CD4-positive, alpha-beta T cell treated with Interferon alpha-2 for 1 hour (primary cell): ENCODE measurements at regions not wholly inside any gene's neighbourhood (a gene's known extent, or its start where the extent isn't known, plus 50 kb on each side); places are given as distances from the start of the nearest gene placed in this dataset.
"Not testable (repeated sequence)": the region's sequence is repeated elsewhere in the genome, so short reads cannot be mapped to it uniquely, and the experiment has no call there.

Experiments used
- DNase-seq, 2 donors: peaks; one replicate each; pipeline ENCODE4 v3.0.0-alpha.2; 2020 to 2022

DNA sequence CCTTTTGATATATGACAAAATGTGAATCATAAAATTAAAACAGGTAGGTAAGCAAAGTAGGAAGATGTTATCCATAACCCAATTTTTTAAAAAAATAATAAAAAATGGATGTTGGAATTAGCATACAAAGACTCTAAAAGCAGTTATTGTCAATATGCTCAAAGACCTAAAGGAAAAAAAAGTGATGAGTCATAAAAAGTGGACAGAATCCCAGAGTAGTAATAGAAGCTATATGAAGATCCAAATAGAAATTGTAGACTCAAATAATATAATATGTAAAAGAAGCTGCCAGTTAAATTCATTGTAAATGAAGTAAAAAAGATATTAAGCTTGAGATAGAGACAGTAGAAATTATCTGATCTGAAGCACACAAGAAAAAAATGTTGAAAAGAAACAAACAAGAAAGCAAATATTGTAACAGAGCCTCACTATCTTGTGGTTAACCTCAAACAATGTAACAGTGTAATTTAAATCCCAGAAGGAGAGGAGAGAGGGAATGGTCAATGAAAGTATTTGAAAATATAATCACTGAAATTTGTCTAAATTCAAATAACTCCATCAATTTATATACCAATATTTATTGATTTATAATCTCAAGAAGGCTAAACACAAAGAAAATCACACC is 773.4 kb upstream of the RAG2 start:
- no peak for DNase-seq

DNA sequence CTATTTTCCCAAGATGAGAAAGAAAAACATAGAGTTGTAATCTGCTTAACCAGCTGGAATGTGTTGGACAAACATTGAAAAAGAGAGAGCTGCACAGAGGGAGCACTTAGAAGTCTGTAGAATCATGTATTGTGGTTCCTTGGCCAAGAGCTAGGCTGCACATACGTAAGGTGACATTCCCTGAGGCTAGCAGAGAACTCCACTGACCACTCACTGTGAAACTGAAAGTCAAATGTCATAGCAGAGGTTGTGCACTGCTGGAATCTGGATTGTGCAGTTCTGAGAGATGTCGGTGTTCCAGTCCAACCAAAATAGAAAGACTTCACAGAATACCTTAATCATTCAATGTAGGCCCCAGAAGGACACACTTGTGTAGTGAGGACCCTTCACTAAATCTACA is 772.8 kb upstream of the RAG2 start:
- DNase-seq: no peak

DNA sequence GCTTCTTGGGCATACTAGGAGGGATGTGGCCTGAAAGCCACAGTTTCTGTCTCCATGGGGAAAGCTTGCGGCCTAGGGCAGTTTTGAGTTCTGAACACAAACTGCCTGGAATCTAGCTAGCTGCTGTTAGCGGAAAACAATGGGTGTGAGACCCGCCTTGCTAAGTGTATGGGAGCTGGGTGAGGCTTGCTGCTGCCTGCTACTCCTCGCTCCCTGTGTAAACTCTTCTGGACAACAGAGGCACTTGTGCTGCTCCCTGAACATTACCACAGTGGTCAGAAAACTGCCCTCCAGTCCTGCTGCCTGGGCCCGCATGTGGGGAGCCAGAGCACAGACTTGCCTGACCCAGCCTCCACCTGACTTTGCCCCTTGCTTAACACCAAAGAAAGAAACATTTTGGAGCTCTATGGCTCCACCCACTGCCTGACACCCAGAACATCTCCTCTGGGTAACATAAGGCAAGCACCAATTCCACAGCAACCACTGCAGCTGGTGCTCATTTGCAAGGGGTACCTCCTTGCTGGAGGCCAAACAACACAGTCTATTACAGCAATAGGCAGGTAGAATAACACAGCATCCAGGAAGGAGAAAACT is 766.3 kb upstream of the RAG2 start:
- no peak for DNase-seq

- DNase-seq: no peak
Observed at GRCh38 chr11:37353192-37353591, 755.2 kb upstream of the RAG2 start.

DNA sequence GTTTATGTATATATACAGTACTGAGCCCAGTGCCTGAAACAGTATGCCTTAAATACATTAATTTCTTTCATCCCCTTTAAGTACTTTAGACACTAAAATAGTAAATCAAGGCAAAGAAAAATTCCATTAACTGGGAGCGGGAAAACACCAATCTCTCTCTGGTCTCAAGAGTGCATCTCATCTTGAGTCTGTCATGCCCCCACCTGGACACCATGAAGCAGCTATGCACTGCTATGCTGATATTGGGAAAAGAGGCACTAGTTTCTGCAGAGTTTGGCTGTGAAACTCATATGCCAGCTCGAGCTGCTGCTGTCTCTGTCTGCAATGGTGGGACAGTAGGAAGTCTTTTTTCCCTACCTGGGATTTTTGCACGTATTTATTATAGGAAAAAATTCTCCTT is 754.4 kb upstream of the RAG2 start:
- no peak for DNase-seq

GRCh38 chr11:37343290-37343689 is 745.3 kb upstream of the RAG2 start:
- no peak for DNase-seq

DNA sequence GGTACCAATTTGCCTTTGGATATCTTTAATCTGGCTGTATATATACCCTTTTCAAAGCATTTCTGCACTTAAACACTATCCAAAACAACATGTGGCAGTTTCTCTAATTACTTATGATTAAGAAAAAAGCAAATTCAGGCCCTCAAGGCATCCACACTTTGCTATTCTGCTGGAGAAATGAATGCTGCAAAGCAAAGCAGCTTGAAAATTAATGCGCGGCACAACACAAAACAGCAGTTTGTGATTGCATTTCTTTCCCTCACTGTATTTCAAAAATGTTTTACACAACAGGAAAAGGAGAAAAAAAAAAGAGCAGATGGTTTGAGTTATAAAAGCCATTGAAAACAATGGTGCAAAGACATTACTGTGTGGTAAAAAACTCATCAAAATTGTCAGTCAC is 738.4 kb upstream of the RAG2 start:
- DNase-seq: no peak

GRCh38 chr11:37333345-37333744 is 735.3 kb upstream of the RAG2 start:
- DNase-seq: no peak

- DNase-seq: no peak
Observed at GRCh38 chr11:37323843-37324242, 725.8 kb upstream of the RAG2 start.

DNA sequence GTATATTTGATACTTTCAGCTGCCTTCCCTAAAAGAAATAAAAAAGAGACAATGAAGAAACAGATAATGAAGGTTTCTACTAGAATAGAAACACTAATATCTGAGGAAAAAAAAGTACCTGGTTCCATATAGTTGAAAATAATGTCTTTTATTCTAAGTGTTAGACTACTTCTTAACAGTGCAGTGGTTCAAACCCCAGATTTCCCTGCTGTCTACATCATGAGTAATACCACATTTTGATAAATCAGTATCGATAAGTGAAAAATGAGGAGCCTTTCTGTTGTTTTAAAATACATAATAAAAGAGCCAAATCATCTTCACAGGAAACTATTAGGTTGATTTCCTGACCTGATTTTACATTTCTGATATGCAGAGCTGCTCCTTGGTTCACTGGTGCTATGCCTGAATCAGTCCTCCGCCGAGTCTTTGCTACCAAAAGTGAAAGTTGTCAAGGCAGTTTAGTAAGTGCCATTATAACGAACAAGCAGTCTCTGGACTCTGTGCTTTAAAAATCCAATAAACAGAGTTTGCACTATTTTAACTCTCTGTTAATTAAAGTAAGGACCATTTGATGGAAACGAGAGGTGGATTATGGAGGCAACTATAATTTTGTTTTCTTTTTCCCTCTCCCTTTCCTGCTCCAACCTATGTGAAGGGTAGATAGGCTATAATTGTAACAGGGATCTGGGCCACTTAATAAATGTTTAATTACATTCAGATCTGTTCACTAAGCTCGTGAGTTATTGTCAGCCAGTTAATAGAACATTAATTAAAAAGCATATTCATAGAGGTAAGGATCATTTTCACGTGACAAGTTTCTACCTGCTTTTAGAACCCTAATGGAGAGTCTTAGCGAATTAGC is 724.5 kb upstream of the RAG2 start:
- DNase-seq: no peak

GRCh38 chr11:37320921-37321320 is 722.9 kb upstream of the RAG2 start:
- DNase-seq: no peak

DNA sequence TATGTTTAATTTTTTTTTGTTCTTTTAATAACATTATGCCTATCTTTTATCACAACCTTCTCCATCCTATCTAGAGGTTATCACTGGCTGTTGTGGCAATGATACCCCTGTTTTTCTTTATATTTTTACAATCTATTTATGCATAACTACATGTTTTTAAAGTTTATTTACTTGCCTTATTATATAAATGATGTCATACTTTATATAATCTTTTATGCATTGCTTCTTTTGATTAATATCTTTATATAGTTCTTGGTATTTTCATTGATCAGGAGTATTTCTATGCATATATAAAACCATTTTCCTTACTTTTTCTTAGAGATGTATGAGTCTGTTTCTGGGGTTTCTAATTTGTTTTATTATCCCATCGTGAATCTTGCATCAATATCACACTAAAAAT is 719.8 kb upstream of the RAG2 start:
- DNase-seq: no peak

DNA sequence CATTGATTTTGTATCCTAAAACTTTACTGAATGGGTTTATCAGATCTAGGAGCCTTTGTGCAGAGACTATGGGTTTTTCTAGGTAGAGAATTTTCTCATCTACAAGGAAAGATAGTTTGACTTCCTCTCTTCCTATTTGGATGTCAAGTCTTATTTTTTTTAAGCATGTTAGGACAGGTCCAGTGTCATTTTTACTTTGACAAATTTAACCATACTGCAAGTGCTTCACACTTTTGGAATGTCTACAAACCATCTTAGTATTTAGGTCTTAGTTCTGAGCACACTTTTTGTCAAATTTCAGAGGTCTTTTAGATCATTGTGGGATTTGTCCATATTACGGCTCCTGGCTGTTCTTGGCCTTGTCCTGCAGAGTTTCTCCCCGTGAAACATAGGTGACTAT is 715.2 kb upstream of the RAG2 start:
- no peak for DNase-seq

DNA sequence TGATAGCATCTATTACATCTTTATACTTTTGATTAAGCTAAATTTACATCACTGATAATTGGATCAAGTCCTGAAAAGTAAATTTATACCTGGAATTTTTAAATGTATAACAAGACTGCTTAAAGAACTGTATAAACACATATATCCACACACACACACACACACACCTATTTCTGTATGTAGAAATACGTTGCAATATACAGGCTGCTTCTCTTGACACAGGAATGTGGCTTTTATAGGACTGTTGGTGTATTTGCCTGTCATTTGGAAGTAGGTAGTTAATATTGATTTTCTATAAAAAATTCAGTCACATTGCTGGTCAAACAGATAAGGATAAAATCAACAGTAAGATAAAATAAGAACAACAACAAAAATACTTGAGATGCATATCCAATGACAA is 708.5 kb upstream of the RAG2 start:
- DNase-seq: no peak

- not testable (repeated sequence) for DNase-seq
Observed at GRCh38 chr11:37301405-37301804, 703.4 kb upstream of the RAG2 start.

- DNase-seq: no peak
Observed at GRCh38 chr11:37298173-37298572, 700.1 kb upstream of the RAG2 start.

DNA sequence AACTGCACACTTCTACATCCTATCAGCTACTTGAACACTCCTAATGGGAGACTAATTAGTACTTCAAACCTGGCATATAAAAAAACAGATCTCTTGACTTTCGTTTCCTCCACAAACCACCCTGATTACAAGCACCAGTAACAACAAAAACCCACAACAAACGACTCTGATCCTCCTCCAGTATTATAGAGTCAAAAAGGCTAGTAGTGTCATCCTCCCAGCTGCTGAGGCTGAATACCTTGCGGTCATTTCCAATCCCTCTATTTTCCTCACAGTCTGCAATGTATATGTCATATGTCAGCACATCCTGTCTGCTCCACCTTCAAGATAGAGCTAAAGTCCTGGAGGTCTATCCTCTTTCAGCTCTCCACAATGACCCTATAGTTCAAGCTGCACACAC is 688.9 kb upstream of the RAG2 start:
- no peak for DNase-seq

GRCh38 chr11:37282367-37282766 is 684.3 kb upstream of the RAG2 start:
- no peak for DNase-seq

- DNase-seq: no peak
Observed at GRCh38 chr11:37280200-37280599, 682.2 kb upstream of the RAG2 start.

DNA sequence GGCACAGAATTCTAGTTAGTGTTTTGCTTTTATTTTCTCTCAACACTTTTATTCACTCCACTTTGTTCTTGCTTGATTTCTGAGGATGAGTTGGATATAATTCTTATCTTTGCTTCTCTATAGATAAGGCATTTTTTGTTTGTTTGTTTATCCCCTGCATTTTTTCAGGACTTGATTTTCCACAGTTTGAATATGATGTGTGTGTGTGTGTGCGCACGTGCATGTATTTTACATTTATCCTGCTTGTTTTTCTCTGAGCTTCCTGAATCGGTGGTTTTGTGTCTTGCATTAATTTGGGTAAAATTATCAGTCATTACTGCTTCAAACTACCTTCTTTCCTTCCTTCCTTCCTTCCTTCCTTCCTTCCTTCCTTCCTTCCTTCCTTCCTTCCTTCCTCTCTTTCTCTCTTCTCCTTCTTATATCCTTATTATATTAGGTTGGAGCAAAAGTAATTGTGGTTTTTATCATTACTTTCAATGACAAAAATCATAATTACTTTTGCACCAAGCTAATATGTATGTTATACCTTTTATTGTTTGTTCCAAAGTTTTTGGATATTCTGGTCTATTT is 679.9 kb upstream of the RAG2 start:
- DNase-seq: no peak

- DNase-seq: no peak
Observed at GRCh38 chr11:37264783-37265182, 666.7 kb upstream of the RAG2 start.

GRCh38 chr11:37264060-37264459 is 666.0 kb upstream of the RAG2 start:
- DNase-seq: no peak

DNA sequence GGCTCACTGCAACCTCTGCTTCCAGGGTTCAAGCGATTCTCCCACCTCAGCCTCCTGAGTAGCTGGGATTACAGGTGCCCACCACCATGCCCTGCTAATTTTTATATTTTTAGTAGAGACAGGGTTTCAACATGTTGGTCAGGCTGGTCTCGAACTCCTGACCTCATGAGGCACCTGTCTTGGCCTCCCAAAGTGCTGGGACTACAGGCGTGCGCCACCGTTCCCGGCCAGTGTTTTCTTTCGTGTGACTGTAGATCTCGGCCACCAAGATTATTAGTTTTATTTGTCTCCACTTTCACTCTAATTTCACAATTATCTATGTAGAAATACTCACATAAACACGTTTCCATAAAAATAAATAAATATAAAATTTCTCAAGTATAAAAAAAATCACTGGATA is 665.4 kb upstream of the RAG2 start:
- not testable (repeated sequence) for DNase-seq

- DNase-seq: no peak
Observed at GRCh38 chr11:37259734-37260133, 661.7 kb upstream of the RAG2 start.
